LHCN-M2 (cell line): ENCODE measurements at regions not wholly inside any gene's neighbourhood (a gene's known extent, or its start where the extent isn't known, plus 50 kb on each side); places are given as distances from the start of the nearest gene placed in this dataset.

ENCODE experiments used
- DNase-seq: peaks from one replicate; pipeline ENCODE4 v3.0.0-alpha.2; 2012; ENCODE audit warnings: low read depth

GRCh38 chr19:29372461-29372860 lies 153.3 kb upstream of the VSTM2B start:
- DNase-seq, result no peak

- no peak for DNase-seq
These were observed 152.6 kb upstream of the VSTM2B start for GRCh38 chr19:29372921-29373797.

GRCh38 chr19:29375429-29376119 lies 150.2 kb upstream of the VSTM2B start:
- no peak for DNase-seq

- no peak for DNase-seq
These were observed 148.9 kb upstream of the VSTM2B start for GRCh38 chr19:29376855-29377354.

- no peak for DNase-seq
These were observed 147.7 kb upstream of the VSTM2B start for GRCh38 chr19:29378126-29378525.

GRCh38 chr19:29378543-29379080 lies 147.2 kb upstream of the VSTM2B start:
- no peak for DNase-seq

GRCh38 chr19:29379257-29380021 lies 146.4 kb upstream of the VSTM2B start:
- no peak for DNase-seq

GRCh38 chr19:29380581-29380980 lies 145.2 kb upstream of the VSTM2B start:
- DNase-seq, result no peak

- DNase-seq, result no peak
These were observed 144.2 kb upstream of the VSTM2B start for GRCh38 chr19:29381353-29382203.

GRCh38 chr19:29383696-29384095 lies 142.1 kb upstream of the VSTM2B start:
- no peak for DNase-seq

- DNase-seq, result no peak
These were observed 141.1 kb upstream of the VSTM2B start for GRCh38 chr19:29384656-29385055.

- DNase-seq, result no peak
These were observed 140.5 kb upstream of the VSTM2B start for GRCh38 chr19:29385191-29385795.

GRCh38 chr19:29386970-29387369 lies 138.8 kb upstream of the VSTM2B start:
- no peak for DNase-seq

GRCh38 chr19:29387586-29387985 lies 138.2 kb upstream of the VSTM2B start:
- no peak for DNase-seq

GRCh38 chr19:29389495-29389894 lies 136.3 kb upstream of the VSTM2B start:
- DNase-seq, result no peak

GRCh38 chr19:29390742-29391141 lies 135.1 kb upstream of the VSTM2B start:
- DNase-seq, result no peak

GRCh38 chr19:29393915-29394460 lies 131.8 kb upstream of the VSTM2B start:
- DNase-seq, result no peak

GRCh38 chr19:29395111-29395733 lies 130.6 kb upstream of the VSTM2B start:
- no peak for DNase-seq

GRCh38 chr19:29395734-29396414 lies 129.9 kb upstream of the VSTM2B start:
- DNase-seq, result no peak
